ENCODE measurements at regions not wholly inside any gene's neighbourhood (a gene's known extent, or its start where the extent isn't known, plus 50 kb on each side); places are given as distances from the start of the nearest gene placed in this dataset.
"Not testable (repeated sequence)": the region's sequence is repeated elsewhere in the genome, so short reads cannot be mapped to it uniquely, and the experiment has no call there.

GRCh38 chr3:88000853-88001252 is 58.0 kb downstream of the CGGBP1 start:
- DNase-seq = no peak

DNA sequence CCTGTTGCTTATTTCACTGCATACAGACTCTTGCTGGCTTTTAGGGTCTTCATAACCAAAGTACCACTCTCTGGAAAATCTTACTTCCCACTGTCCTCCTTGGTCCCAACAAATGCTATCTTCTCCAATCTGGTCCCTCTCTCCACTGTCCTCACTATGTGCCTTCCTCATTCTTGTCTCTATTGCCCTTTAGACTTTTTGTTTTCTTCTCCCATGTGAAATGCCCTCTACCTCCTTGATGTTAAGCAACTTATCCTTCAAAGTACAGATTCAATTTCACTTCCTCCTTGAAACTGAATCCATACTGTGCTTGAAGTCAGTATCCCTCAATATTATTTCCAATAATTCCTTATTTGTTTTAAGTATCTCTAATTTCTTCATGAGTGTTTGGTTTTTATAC is 60.8 kb downstream of the CGGBP1 start:
- no peak for DNase-seq

GRCh38 chr3:87997298-87997697 is 61.5 kb downstream of the CGGBP1 start:
- DNase-seq = no peak

- no peak for DNase-seq
Observed at GRCh38 chr3:87996882-87997281, 61.9 kb downstream of the CGGBP1 start.

DNA sequence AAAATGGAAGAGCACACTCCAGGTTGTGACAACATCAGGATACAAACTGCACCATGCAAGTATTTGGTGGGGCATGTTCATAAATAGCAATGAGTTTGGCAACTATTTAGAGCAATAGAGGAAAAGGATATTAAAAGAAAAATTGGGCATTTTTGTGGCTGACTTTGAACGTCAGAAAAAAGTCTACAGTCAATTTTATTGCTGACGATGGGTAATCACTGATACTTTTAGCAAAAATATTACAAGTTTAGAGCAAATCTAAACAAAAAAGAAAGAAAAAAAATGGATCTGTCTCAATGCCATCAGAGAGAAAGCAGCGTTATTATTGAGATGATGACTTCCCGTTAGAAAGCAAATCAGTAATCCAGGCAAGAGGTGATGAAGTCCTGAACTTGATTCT is 65.2 kb downstream of the CGGBP1 start:
- no peak for DNase-seq

- no peak for DNase-seq
Observed at GRCh38 chr3:87987952-87988351, 70.9 kb downstream of the CGGBP1 start.

DNA sequence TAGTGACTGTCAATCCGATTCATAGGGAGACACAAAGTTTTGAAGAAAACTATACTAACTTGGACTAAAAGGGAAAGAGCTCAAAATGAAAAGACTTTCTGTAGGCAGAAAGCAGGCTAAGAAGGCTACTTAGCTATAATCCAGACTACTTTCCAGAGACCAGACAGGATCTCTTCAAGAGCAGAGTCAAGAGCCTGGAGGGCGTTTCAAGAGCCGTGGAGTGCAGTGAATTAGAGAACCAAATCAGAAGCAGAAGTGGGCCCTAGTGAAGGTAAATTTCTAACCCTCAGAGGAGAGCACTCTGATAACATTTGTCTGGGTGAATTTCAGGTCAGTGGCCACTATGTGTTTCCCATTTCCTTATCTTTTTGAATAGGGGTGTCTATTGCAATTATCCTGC is 76.4 kb downstream of the CGGBP1 start:
- no peak for DNase-seq

DNA sequence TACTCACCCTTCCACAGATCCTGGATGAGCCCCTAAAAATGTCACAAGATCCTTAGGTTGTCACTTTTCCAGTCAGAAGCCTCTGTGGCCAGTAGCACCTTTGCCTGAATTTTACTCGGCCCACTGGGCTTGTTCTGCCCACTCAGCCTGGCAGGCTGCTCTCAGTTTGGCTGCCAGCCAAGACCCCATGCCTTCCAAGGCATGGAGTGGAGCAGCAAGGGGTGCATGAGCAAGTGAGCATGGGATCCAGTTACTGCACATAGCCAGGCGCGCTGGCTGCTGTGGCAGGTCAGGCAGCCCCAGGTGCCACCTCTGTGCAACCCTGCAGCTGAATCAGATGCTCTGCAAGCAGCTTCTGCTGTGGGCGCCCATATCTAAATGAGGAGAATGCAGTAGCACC is 79.3 kb downstream of the CGGBP1 start:
- DNase-seq = no peak

DNA sequence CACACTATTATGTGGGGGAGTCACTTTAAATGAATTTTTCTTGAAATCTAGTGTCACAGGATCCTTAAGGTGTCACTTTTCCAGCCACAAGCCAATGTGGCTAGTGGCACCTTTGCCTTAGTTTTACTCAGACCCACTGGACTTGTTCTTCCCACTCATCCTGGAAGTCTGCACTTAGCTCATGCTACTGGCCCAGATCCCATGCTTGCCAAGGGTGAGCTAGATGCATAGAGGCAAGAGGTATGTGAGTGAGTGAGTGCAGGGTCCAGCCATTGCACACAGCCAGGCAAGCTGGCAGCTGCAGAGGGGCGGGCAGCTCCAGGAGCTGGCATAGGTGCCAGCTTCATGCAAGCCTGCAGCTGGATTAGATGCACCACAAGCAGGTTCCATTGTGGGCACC is 81.0 kb downstream of the CGGBP1 start:
- DNase-seq = no peak

DNA sequence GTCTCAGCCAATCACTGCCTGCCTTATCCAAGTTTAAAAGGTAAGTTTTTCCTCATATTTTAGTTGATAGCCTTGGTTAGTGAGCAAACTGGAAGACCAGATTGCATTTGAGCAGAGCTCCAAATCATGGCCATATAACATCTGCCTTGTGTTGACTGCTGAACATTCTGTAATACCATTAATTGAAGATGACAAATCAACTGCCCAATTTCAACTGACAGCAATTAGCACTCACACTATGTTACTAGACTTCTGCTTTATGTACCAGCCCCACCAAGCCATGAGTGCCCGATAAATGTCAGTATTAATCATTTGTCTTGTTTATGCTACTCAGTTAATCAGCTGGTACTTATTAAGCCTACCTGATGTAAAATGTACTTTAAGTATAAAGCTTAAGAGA is 83.1 kb downstream of the CGGBP1 start:
- DNase-seq = no peak

DNA sequence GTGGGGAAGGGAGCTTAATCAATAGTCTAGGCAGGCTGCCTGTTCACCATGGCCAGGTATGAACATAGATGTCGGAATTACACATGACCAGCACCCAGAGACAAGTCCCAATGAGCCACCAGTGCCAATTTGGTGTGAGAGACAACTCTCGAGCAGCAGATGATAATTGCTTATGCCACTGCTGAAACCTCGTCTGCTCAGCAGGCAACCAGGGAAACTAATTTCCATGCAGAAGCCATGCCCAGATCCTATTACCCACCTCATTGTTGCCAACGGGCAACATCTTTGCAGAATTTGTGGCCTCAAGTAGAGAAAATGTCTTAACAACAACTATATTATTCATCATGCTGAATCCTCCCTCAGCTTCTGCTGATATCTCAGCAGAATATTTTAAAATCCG is 84.9 kb downstream of the CGGBP1 start:
- no peak for DNase-seq

- DNase-seq = no peak
Observed at GRCh38 chr3:87969620-87970019, 89.2 kb downstream of the CGGBP1 start.

DNA sequence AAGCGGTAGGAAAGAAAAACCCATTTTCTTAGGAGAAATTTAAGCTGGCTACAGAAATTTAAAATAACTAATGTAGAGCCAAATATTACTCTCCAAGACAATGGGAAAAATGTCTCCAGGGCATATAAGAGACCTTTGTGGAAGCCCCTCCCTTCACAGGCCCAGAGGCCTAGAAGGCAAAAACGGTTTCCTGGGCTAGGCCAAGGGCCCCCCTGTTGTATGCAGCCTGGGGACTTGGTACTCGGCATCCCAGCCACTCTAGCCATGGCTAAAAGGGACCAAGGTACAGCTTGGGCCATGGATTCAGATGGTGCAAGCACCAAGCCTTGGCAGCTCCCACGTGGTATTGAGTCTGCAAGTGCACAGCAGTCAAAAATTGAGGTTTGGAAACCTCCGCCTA is 90.1 kb downstream of the CGGBP1 start:
- DNase-seq = no peak

- DNase-seq = no peak
Observed at GRCh38 chr3:87958289-87958688, 100.5 kb downstream of the CGGBP1 start.

DNA sequence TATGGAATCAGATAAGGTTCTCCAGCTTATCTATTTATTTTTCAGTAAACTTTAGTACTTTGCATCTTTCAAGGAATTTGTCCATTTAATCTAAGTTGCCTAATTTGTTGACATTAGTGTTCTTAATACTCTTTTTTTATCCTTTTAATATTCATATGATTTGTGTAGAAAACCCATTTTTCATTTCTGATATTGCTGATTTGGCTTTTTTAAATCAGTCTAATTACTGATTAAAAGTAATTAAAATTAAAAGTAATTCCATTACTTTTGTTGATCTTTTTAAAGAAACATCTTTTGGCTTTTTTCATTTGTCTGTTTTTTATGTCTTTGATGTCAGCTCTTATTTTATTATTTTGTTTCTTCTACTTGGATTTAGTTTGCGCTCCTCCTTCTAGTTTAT is 101.2 kb downstream of the CGGBP1 start:
- DNase-seq = no peak

GRCh38 chr3:87949879-87950208 is 109.0 kb downstream of the CGGBP1 start:
- DNase-seq = no peak

DNA sequence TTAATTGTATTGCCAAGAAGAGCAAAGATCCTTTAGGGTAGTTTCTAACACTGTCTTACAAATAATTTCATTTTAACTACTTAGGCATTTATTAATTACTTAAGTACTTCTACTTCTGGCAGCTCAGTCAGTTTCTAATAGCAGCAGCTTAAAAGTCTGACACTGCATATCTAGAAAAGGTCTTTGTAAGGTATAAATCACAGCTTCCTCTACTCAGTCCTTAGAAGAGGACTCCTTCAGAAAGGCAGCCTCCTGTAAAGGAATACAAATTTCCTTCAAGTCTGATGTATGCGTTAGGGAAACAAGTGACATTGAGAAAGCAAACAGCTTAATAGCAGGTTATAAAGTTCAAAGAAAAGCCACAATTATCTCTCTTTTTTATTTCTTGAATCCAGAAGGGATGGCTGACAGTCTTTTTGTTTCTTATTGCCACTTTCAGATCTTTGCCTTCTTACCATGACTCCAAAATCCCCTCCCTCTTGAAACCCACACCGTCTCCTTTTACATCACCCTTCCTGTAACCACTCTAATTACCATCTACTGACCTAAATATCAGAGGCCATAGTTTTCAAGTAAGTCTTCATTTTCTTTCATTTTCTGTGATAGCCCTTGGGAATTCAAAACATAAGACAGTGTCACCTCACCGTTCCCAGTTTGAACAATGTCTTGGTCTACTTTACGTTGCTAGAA is 109.5 kb downstream of the CGGBP1 start:
- no peak for DNase-seq

- not testable (repeated sequence) for DNase-seq
Observed at GRCh38 chr3:87946007-87946406, 112.8 kb downstream of the CGGBP1 start.

DNA sequence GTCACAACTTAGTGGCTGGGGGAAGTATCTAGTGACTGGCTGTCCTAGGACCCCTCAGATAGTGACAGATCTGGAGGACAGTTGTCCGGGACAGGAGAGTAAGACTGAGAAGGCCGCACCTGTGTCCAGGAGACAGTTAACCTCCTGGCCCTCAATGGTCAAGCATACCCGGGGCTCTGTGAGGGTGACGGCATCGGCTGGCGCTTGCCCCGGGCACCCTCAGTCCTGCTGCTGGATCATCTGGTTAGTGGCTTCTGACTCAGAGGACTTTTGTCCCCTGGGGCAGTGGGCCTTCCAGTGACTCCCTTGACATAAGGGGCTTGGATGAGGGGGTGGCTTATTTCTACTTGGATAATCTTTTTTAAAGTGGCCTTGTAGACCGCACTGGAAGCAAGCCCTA is 116.5 kb downstream of the CGGBP1 start:
- not testable (repeated sequence) for DNase-seq

DNA sequence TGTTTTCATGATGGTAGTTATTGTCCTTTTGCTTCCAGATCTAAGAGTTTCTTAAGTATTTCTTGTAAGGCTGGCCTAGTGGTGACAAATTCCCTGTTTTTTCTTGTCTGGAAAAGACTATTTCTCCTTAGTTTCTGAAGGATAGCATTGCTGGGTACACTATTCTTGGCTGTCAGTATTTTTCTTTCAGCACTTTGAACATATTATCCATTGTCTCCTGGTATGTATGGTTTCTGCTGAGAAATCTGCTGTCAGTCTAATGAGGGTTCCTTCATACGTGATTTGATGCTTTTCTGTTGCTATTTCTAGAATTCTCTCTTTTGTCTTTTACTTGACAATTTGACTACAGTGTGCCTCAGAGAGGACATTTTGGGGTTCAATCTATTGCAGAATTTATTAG is 134.3 kb downstream of the CGGBP1 start:
- no peak for DNase-seq

- no peak for DNase-seq
Observed at GRCh38 chr3:87920549-87920948, 138.3 kb downstream of the CGGBP1 start.

DNA sequence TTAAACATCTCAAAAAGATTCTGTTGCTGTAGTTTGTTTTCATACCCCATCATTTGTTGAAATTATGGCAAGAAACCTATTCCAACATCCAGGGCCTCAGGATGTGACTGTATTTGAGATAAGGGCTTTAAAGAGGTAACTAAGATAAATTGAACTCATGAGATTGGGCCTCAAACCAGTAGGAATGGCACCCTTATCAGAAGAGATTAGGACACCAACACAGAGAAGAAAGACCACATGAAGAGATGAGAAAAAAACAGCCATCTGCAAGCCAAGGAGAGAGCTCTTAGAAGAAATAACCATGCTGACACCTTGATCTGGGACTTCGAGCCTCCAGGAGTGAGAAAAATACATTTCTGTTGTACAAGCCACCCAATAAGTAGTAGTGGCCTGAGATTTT is 157.7 kb downstream of the CGGBP1 start:
- no peak for DNase-seq

DNA sequence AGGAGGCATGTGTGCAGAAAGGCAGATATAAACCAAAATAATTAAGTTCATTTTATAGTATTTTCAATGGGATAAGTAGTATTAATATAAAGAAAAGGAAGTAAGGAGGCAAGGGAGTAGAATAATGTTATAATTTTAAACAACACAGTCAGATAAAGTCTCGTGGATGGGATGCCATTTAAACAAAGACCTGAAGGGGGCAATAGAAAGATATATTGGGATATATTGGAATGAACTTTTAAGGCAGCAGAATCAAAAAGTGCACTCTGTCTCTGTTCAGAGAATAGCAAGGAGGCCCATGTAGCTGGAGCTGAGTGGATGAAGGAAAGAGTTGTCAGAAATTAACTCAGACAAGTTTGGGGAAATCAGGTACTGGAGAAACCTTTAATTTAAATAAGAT is 158.7 kb downstream of the CGGBP1 start:
- no peak for DNase-seq

DNA sequence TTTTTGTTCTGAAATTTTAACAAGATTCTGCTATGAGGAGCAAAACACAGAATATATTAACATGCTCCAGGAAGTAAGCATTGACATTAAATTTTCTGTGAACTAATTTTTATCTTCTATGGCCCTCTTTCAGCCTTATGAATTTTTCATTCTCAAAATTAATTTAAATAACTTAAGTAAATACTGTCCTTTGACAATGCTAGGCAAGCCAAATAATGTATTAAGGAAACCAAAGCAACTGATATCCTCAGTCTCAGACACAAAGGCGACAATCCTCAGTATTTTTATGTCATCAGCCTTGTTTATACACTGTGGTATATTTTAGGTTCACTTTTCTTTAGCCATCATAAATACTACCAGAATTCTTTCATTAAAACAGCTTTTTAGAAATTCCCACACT is 159.8 kb downstream of the CGGBP1 start:
- DNase-seq = no peak

- no peak for DNase-seq
Observed at GRCh38 chr3:87895983-87896382, 162.8 kb downstream of the CGGBP1 start.

DNA sequence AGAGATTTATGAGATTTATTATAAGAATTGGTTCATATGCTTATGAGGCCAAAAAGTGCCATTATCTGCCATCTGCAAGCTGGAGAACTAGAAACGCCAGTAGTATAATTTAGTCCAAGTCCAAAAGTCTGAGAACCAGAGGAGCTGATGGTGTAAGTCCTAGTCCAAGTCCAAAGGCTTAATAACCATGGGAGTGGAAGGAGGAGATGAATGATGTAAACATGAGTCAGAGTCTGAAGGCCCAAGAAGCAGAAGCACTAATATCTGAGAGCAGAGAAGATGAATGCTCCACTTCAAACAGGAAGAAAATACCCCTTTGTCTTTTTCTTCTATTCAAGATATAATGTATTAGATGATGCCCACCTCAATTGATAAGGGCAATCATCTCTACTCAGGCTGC is 185.7 kb downstream of the CGGBP1 start:
- no peak for DNase-seq

All from 8988T (cell line).